ENCODE measurements at regions not wholly inside any gene's neighbourhood (a gene's known extent, or its start where the extent isn't known, plus 50 kb on each side); places are given as distances from the start of the nearest gene placed in this dataset.

DNA sequence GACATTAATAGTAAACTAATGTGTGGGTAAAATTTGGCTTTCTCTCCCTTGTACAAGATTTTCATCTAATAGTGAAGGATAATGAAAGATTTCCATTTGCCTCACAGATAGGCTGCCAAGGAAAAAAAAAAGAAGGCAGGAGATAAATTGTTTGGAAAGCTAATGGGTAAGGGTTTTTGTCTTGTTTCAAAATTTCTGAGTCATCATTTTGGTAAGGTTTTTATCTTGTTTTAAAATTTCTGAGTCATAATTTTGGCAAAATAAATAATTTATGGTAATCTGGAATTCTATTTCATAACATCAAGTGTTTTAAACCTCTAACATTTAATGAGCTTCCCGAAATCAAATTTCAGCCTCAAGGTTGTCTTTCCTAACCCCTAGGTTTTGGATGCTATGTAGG, 1035.7 kb upstream of the FBXO33 start:
- TF ChIP-seq, protein P1, sequence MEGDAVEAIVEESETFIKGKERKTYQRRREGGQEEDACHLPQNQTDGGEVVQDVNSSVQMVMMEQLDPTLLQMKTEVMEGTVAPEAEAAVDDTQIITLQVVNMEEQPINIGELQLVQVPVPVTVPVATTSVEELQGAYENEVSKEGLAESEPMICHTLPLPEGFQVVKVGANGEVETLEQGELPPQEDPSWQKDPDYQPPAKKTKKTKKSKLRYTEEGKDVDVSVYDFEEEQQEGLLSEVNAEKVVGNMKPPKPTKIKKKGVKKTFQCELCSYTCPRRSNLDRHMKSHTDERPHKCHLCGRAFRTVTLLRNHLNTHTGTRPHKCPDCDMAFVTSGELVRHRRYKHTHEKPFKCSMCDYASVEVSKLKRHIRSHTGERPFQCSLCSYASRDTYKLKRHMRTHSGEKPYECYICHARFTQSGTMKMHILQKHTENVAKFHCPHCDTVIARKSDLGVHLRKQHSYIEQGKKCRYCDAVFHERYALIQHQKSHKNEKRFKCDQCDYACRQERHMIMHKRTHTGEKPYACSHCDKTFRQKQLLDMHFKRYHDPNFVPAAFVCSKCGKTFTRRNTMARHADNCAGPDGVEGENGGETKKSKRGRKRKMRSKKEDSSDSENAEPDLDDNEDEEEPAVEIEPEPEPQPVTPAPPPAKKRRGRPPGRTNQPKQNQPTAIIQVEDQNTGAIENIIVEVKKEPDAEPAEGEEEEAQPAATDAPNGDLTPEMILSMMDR (IDR thresholded peaks at IDR 0.05; ENCODE audit: insufficient read depth, low read depth, low read length, missing control alignments): no peak
- no peak for DNase-seq (ENCODE audit: low read depth)
- no peak overlapping the region for H3K4me3 ChIP-seq (ENCODE audit: low read depth, low read length)

DNA sequence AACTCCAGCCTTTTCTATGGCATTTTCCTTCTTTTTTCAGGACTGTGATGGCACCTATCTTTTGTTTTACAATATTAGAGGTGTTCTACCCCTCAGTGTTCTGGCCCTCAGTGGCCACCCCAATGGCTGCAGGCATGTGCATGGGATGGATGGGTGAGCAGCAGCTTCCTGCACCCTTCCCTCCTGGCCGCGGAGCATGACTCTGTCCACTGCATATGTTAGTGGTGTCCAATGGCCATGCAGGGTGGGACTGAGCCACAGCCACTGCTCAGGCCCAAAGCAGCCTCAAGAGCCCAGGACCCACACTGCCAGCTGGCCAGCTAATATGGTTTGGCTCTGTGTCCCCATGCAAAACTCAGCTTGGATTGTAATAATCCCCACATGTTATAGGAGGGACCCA, 1032.3 kb upstream of the FBXO33 start:
- no peak overlapping the region for H3K4me3 ChIP-seq (ENCODE audit: low read depth, low read length)
- TF ChIP-seq, protein P1 (IDR thresholded peaks at IDR 0.05; ENCODE audit: insufficient read depth, low read depth, low read length, missing control alignments): no peak
- no peak for DNase-seq (ENCODE audit: low read depth)

DNA sequence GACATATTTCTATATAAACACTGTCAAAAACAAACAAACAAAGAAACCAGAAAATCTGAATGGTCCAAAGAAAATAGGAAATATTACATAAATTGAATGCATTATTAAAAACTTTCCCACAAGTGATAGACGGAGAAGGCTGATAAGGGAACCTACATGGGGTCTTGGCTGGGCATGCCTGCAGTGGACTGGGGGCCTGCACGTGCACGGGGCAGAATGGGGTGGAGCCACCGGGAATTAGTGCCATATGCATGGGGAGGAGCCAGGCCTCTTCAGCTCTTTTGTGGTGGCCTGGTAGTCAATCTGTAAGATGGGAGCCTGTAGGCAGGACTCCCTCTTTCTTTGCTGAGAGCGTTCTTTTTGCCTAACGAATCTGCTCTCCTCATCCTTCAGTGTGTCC, 1031.7 kb upstream of the FBXO33 start:
- no peak for DNase-seq (ENCODE audit: low read depth)
- H3K4me3 ChIP-seq (ENCODE audit: low read depth, low read length): no peak overlapping the region
- TF ChIP-seq, protein P1 (IDR thresholded peaks at IDR 0.05; ENCODE audit: insufficient read depth, low read depth, low read length, missing control alignments): no peak

DNA sequence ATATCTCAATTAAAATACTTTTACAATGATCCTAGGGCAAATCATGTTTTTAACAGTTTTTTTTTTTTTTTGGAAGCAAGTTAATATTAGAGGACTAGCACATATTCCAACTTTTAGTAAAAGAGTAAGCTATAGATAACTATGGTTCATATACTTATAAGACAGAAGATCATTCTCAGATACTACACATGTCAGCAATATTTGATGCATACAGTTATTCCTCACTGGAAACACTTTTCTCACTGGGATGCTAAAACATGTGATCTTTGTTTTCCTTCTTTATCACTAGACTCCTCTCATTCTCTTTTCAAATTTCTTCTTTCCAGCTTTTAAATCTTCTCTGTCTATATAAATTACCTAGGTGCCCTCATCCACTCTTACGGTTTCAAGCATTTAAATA, 1020.4 kb upstream of the FBXO33 start:
- H3K4me3 ChIP-seq (ENCODE audit: low read depth, low read length): no peak overlapping the region
- DNase-seq (ENCODE audit: low read depth): no peak
- TF ChIP-seq, protein P1 (IDR thresholded peaks at IDR 0.05; ENCODE audit: insufficient read depth, low read depth, low read length, missing control alignments): no peak

DNA sequence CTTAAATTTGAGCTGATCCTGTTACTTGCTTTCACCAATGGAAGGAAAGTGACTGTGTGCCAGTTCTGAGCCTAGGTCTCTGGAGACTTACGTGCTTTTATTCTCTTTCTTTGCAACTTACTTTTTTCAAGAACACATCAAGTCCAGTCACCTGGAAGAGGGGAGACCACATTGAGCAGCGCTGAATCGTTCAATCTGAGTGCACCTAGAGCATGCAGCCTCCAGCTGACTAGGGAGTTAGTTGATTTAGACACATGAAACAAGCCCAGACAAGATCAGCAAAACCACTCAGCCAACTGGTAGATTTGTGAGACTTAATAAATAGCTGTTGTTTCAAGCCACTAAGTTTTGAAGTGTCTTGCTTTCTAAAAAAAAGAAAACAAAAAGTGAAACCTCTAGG, 1014.8 kb upstream of the FBXO33 start:
- TF ChIP-seq, protein P1 (IDR thresholded peaks at IDR 0.05; ENCODE audit: insufficient read depth, low read depth, low read length, missing control alignments): no peak
- H3K4me3 ChIP-seq (ENCODE audit: low read depth, low read length): no peak overlapping the region
- DNase-seq (ENCODE audit: low read depth): no peak

DNA sequence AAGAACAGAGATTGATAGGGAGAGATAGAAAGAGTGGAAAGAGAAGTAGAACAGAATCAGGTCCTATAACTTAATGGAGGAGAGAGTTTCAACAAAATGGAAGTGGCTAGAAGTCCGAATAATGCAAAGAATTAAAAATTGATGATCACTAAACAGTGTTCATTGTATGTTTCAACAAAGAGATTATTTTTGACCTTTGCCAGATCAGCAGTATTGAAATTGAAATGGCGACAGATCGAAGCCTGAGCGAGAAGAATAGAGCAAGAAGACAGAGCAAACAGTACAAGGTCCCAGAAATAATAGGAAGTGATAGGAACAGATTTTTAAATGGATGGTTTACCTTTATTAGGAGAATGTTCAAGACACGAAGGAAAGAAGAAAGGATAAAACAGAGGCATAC, 1012.8 kb upstream of the FBXO33 start:
- DNase-seq (ENCODE audit: low read depth): no peak
- TF ChIP-seq, protein P1 (IDR thresholded peaks at IDR 0.05; ENCODE audit: insufficient read depth, low read depth, low read length, missing control alignments): no peak
- no peak overlapping the region for H3K4me3 ChIP-seq (ENCODE audit: low read depth, low read length)

DNA sequence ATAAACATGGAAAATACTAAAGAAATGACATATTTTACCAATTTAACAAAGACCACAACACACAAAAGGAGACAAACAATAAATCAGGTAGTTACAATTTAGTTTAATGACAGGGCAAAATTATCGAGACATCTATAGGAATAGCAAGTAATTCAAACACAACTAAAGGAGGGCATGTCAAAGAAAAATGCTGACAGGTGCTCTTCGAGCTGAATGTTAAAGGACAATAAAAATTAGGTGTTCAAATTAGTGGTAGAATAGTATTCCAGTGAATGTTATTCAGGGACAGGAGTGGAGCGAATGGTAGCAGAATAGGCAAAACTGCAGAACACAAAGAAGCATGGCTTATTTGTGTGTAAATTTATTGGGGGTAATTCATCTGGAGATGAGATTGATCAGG, 1004.3 kb upstream of the FBXO33 start:
- DNase-seq (ENCODE audit: low read depth): no peak
- TF ChIP-seq, protein P1 (IDR thresholded peaks at IDR 0.05; ENCODE audit: insufficient read depth, low read depth, low read length, missing control alignments): no peak
- no peak overlapping the region for H3K4me3 ChIP-seq (ENCODE audit: low read depth, low read length)

Data from GM12865 (cell line).